ENCODE measurements at regions not wholly inside any gene's neighbourhood (a gene's known extent, or its start where the extent isn't known, plus 50 kb on each side); places are given as distances from the start of the nearest gene placed in this dataset.
"Not testable (repeated sequence)": the region's sequence is repeated elsewhere in the genome, so short reads cannot be mapped to it uniquely, and the experiment has no call there.

GRCh38 chr6:11322252-11322885 lies 89.9 kb upstream of the NEDD9 start:
- DNase-seq (ENCODE audit: low spot score), result no peak
- in situ Hi-C loops (cut with HindIII; ENCODE audit: low sequenced_read_pairs), result no loop called here

- in situ Hi-C loops (cut with HindIII; ENCODE audit: low sequenced_read_pairs), result no loop called here
- no peak for DNase-seq (ENCODE audit: low spot score)
These were observed 88.6 kb upstream of the NEDD9 start for GRCh38 chr6:11320914-11321597.

DNA sequence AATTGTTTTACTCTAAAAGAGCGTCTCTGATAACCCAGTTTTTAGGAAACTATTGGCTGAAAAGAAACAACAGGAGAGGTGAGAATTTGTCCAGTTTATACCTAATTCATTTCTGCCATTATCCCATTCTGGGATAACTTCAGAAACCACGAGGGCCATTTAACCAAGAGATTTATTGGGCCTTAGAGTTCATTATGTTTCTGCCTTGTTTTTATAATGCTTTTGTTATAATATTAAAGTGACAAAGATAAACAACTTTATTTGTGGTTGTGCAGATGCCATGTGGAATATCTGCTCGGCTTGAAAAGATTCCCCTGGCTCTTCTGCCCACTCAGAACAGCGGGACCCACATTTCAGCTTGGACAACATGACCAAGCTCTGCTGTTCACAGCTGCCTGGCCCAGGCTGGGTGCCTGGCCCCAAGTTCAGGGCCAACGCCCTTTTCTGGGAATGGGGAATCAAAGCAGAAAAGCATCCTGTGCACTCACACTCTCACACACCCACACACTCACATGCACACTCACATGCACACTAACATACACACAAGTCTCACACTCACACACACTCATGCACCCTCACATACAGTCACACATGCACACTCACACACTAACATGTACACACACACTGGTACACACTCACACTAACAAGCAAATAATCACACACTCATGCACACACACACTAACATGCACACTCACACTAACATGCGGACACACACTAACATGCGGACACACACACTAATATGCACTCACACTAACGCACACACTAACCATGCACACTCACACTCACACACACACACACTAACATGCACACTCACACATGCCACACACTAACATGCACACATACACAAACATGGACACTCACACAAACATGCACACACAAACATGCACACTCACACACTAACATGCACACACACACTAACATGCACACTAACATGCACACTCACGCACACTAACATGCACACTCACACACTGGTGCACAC lies 86.7 kb upstream of the NEDD9 start:
- in situ Hi-C loops (cut with HindIII; ENCODE audit: low sequenced_read_pairs), result no loop called here
- DNase-seq (ENCODE audit: low spot score), result no peak

DNA sequence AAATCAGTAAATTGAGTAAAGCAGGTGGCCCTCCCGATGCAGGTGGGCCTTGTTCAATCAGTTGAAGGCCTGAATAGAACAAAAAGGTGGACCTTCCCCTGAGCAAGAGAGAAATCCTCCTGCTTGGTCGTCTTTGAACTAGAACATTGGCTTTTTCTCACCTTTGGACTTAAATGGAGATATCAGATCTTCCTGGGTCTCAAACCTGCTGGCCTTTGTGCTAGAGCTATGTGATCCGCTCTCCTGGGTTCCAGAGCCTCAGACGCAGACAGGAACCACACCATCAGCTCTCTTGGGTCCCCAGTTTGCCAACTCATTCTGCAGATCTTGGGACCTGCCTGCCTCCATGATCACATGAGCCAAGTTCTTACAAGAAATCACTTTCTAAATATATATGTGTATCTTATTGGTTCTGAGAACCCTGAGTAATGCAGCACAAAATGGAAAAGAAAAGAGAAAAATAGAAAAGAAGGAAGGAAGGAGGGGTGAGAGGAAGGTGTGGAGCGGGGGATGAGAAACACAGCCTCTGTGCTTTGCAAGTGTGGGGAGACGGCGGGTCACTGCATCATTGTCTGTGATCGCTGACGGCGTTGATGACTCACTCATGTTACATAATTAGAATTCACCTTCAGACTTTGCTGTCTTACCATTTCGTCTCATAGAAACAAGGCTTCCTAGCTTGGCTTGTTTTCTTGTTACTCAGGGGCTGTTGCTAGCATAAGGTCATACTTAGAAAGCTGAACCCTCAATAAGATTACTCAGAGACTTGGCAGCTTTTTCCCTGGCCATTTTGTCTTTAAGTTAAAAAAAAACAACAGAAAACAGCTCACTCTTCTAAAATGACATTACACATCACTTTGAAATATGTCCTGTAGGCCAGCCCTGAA lies 85.7 kb upstream of the NEDD9 start:
- in situ Hi-C loops (cut with HindIII; ENCODE audit: low sequenced_read_pairs), result no loop called here
- peak; percentile 11 for DNase-seq (ENCODE audit: low spot score)

GRCh38 chr6:11315743-11316437 lies 83.4 kb upstream of the NEDD9 start:
- in situ Hi-C loops (cut with HindIII; ENCODE audit: low sequenced_read_pairs), result no loop called here
- DNase-seq (ENCODE audit: low spot score), result no peak

GRCh38 chr6:11313207-11313606 lies 80.7 kb upstream of the NEDD9 start:
- in situ Hi-C loops (cut with HindIII; ENCODE audit: low sequenced_read_pairs), result no loop called here
- DNase-seq (ENCODE audit: low spot score), result no peak

DNA sequence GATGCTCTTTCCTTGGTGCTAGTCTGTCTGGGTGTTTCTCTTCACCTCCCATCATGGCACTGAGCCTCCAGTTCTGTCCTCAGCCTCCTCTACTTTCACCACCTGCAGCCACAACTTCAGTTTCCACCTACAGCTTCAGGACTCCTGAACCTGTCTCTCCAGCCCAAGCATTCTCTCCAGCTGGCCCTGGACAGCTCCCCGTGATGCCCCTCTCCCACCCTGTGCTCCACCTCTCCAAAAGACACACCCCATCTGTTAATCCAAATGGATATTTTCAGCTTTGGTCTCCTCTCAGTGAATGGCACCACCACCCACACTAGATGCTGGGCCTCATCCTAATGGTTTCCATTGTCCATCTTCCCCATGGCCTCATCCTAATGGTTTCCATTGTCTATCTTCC lies 79.5 kb upstream of the NEDD9 start:
- in situ Hi-C loops (cut with HindIII; ENCODE audit: low sequenced_read_pairs), result no loop called here
- DNase-seq (ENCODE audit: low spot score), result no peak

- in situ Hi-C loops (cut with HindIII; ENCODE audit: low sequenced_read_pairs), result no loop called here
- DNase-seq (ENCODE audit: low spot score), result no peak
These were observed 77.6 kb upstream of the NEDD9 start for GRCh38 chr6:11309947-11310665.

GRCh38 chr6:11307226-11307625 lies 74.8 kb upstream of the NEDD9 start:
- DNase-seq (ENCODE audit: low spot score), result no peak
- in situ Hi-C loops (cut with HindIII; ENCODE audit: low sequenced_read_pairs), result no loop called here

- in situ Hi-C loops (cut with HindIII; ENCODE audit: low sequenced_read_pairs), result no loop called here
- no peak for DNase-seq (ENCODE audit: low spot score)
These were observed 72.5 kb upstream of the NEDD9 start for GRCh38 chr6:11304946-11305345.

DNA sequence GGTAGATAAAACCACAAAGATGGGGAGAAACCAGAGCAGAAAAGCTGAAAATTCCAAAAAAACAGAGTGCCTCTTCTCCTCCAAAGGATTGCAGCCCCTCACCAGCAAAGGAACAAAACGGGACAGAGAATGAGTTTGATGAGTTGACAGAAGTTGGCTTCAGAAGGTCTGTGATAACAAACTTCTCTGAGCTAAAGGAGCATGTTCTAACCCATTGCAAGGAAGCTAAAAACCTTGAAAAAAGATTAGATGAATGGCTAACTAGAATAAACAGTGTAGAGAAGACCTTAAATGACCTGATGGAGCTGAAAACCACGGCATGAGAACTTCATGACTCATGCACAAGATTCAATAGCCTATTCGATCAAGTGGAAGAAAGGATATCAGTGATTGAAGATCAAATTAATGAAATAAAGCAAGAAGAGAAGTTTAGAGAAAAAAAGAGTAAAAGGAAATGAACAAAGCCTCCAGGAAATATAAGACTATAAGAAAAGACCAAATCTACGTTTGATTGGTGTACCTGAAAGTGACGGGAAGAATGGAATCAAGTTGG lies 67.5 kb upstream of the NEDD9 start:
- in situ Hi-C loops (cut with HindIII; ENCODE audit: low sequenced_read_pairs); DNase-seq (ENCODE audit: low spot score): not testable (repeated sequence)

DNA sequence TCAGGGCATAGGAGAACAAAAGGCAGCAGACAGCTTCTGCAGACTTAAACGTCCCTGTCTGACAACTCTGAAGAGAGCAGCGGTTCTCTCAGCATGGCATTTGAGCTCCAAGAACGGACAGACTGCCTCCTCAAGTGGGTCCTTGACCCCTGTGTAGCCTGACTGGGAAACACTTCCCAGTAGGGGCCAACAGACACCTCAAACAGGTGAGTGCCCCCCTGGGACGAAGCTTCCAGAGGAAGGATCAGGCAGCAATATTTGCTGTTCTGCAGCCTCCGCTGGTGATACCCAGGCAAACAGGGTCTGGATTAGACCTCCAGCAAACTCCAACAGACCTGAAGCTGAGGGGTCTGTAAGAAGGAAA lies 66.9 kb upstream of the NEDD9 start:
- DNase-seq (ENCODE audit: low spot score); in situ Hi-C loops (cut with HindIII; ENCODE audit: low sequenced_read_pairs): not testable (repeated sequence)

DNA sequence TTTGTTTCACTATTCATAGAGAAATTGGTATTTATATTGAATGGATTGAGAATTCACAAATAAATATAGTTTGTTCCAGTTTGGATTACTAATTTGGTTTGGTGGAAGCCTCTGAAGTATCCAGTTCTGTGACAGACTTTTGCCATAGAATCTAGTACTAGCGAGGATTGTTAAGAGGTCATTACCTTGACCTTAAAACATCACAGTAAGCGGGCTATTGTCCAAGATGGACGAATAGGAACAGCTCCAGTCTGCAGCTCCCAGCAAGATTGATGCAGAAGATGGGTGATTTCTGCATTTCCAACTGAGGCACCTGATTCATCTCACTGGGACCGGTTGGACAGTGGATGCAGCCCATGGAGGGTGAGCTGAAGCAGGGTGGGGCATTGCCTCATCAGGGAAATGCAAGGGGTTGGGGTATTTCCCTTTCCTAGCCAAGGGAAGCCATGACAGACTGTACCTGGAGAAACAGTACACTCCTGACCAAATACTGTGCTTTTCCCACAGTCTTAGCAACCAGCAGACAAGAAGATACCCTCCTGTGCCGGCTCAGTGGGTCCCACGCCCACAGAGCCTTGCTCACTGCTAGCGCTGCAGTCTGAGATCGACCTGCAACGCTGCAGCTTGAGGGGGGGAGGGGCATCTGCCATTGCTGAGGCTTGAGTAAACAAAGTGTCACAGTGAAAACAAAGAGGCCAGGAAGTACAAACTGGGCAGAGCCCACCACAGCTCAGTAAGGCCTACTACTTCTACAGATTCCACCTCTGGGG lies 66.4 kb upstream of the NEDD9 start:
- no peak for DNase-seq (ENCODE audit: low spot score)

GRCh38 chr6:11297376-11297729 lies 64.9 kb upstream of the NEDD9 start:
- DNase-seq (ENCODE audit: low spot score), result no peak
- in situ Hi-C loops (cut with HindIII; ENCODE audit: low sequenced_read_pairs), result no loop called here

More for the DNA sequence above, 66.4 kb upstream of the NEDD9 start:
- in situ Hi-C loops (cut with HindIII; ENCODE audit: low sequenced_read_pairs), result no loop called here

DNA sequence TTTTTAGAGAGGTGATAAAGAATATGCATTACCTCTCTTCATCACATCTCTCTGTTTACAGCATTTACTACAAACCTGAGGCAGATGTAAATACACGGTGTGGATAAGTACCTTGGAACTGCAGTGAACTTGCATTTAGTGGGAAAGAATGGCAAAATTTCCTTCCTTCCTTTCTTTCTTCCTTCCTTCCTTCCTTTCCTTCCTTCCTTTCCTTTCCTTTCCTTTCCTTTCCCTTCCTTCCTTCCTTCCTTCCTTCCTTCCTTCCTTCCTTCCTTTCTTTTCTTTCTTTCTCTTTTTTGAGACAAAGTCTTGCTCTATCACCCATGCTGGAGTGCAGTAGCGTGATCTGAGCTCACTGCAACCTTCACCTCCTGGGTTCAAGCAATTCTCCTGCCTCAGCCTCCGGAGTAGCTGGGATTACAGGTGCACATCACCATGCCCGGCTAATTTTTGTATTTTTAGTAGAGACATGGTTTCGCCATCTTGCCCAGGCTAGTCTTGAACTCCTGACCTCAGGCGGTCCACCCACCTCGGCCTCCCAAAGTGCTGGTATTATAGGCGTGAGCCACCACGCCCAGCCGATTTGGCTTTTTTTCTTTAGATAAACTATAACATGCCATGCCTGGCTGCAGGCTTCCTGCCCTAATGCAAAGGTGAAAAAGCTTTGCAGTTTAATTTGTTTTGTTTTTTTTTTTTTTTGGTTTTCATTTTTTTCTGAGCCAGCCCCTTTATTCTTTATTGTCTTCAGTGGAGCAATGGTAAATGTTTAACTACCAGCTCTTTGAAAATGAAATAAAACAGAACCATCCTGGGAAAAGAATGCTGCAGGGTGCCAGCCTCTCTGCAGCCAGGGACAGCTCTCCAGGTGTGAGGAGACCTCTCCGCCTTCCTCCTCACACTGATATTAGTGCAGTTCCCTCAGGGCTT lies 64.2 kb upstream of the NEDD9 start:
- in situ Hi-C loops (cut with HindIII; ENCODE audit: low sequenced_read_pairs), result no loop called here
- no peak for DNase-seq (ENCODE audit: low spot score)

DNA sequence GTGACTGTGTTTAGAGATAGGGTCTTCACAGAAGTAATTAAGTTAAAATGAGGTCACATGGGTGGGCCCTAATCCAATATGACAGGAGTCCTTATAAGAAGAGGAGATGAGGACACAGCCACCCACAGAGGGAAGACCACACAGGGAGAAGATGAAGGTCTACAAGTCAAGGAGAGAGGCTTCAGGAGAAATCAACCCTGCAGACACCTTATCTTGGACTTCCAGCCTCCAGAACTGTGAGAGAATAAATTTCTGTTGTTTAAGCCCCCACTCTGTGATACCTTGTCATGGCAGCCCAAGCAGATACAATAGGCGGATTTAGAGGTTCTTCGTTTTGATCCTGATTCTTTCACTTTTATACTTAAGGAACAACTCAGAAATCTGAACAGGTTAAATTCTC lies 63.5 kb upstream of the NEDD9 start:
- in situ Hi-C loops (cut with HindIII; ENCODE audit: low sequenced_read_pairs), result no loop called here

More for the DNA sequence above, 63.5 kb upstream of the NEDD9 start:
- DNase-seq (ENCODE audit: low spot score), result no peak

Measured in G401 (cell line).